HEK293T (cell line): ENCODE measurements at regions not wholly inside any gene's neighbourhood (a gene's known extent, or its start where the extent isn't known, plus 50 kb on each side); places are given as distances from the start of the nearest gene placed in this dataset.

Experiments used
- ARNT ChIP-seq: fragments of 450-650 bp; IDR thresholded peaks from 2 replicates; pipeline ENCODE4 v1.6.1; 2017; ENCODE audit warnings: mild to moderate bottlenecking
- BHLHE40 ChIP-seq: fragments of 450-650 bp; IDR thresholded peaks from 2 replicates; pipeline ENCODE4 v1.6.1; 2016; ENCODE audit warnings: mild to moderate bottlenecking, moderate library complexity, borderline replicate concordance
- CTBP1 ChIP-seq: fragments of 450-650 bp; IDR thresholded peaks from 2 replicates; pipeline ENCODE4 v1.6.1; 2016; ENCODE audit warnings: borderline replicate concordance
- FOXA1 ChIP-seq: fragments of 450-650 bp; IDR thresholded peaks from 2 replicates; pipeline ENCODE4 v1.6.1; 2016; ENCODE audit warnings: mild to moderate bottlenecking
- FOXK2 ChIP-seq: fragments of 450-650 bp; IDR thresholded peaks from 2 replicates; pipeline ENCODE4 v1.6.1; 2016; ENCODE audit warnings: mild to moderate bottlenecking
- FOXM1 ChIP-seq: fragments of 450-650 bp; IDR thresholded peaks from 2 replicates; pipeline ENCODE4 v1.6.1; 2017; ENCODE audit warnings: mild to moderate bottlenecking, borderline replicate concordance
- L3MBTL2 ChIP-seq: fragments of 450-650 bp; conservative IDR thresholded peaks from 2 replicates; pipeline ENCODE4 v1.6.1; 2016; ENCODE audit warnings: mild to moderate bottlenecking
- LEF1 ChIP-seq: fragments of 450-650 bp; IDR thresholded peaks from 2 replicates; pipeline ENCODE4 v1.6.1; 2017; ENCODE audit warnings: mild to moderate bottlenecking, borderline replicate concordance
- SP1 ChIP-seq: fragments of 450-650 bp; IDR thresholded peaks from 2 replicates; pipeline ENCODE4 v1.6.1; 2017
- SUZ12 ChIP-seq: fragments of 450-650 bp; IDR thresholded peaks from 2 replicates; pipeline ENCODE4 v1.6.1; 2016; ENCODE audit warnings: mild to moderate bottlenecking
- TARDBP ChIP-seq: fragments of 450-650 bp; IDR thresholded peaks from 2 replicates; pipeline ENCODE4 v1.6.1; 2016
- TF ChIP-seq, protein P1 (sequence below): fragments of 450-650 bp; IDR thresholded peaks from 2 replicates; pipeline ENCODE4 v1.6.1; 2016

DNA sequence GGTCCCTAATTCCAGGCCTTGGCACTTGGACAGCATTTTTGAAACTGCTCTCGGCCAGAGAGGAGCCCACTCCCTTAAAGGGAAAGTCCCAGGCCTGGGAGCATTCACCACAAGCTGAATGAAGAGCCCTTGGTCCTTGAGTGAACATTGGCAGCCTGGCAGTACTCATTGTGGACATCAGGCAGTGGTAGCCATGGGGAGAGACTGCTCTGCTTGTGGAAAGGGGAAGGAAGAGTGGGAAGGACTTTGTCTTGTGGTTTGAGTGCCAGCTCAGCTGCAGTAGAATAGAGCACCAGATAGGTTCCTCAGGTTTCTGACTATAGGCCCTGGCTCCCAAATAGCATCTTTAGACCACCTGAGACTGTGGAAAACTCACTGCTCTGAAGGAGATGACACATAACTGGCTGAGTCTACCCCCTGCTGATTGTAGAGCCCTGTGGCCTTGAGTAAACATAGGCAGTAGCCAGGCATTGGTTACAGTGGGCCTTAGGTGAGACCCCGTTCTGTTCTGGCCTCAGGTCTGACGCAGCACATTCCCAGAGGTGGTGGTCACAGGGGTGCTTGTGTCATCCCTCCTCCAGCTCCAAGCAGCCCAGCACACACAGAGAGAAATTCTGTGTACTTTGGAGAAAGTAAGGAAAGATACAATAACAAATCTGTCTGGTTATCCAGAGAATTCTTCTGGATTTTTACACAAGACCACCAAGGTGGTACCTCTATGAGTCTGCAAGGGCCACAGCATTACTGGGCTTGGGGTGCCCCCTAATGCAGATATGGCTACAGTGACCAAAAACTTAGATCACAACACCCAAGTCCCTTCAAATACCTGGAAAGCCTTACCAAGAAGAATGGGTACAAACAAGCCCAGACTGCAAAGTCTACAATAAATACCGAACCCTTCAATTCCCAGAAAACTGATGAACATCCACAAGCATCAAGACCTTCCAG lies 153.8 kb downstream of the GNAI1 start:
- TF ChIP-seq FOXM1 (no peak), SUZ12 (no peak), FOXK2 (no peak), FOXA1 (no peak), LEF1 (no peak), BHLHE40 (no peak), TARDBP (no peak), ARNT (no peak), L3MBTL2 (no peak), SP1 (no peak), CTBP1 (no peak)
- TF ChIP-seq, protein P1, sequence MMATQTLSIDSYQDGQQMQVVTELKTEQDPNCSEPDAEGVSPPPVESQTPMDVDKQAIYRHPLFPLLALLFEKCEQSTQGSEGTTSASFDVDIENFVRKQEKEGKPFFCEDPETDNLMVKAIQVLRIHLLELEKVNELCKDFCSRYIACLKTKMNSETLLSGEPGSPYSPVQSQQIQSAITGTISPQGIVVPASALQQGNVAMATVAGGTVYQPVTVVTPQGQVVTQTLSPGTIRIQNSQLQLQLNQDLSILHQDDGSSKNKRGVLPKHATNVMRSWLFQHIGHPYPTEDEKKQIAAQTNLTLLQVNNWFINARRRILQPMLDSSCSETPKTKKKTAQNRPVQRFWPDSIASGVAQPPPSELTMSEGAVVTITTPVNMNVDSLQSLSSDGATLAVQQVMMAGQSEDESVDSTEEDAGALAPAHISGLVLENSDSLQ, result no peak
